ENCODE measurements at regions not wholly inside any gene's neighbourhood (a gene's known extent, or its start where the extent isn't known, plus 50 kb on each side); places are given as distances from the start of the nearest gene placed in this dataset.

DNA sequence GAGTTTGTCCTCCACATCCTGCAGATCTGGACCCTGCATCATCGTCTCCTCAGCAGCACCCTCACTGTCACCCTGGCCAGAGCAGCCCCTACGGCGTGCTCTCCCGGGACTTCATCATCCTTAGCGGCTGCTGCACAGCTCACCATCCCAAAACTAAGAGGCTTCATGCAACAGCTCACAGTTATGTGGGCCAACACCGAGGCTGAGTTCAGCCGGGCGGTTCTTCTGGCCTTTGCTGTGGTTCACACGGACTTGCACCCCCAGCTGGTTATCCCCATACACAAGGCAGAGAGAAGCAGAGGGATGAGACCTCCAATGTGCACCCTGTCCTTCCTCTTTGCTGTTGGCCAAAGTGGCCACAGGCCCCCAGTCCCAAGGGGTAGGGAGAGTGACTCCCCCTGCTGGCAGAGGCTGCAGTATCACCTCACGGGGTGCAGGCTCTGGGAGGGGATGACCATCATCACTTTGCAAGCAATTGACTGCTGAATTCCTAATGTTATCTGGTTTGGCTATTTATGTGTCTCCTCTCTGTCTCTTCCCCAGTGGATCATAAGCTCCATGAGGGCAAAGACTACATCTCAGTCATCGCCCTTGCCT, 276.8 kb downstream of the BRD1 start:
- DNase-seq (ENCODE audit: low spot score), result no peak

GRCh38 chr22:49550141-49550430, 277.6 kb downstream of the BRD1 start:
- no peak for DNase-seq (ENCODE audit: low spot score)

DNA sequence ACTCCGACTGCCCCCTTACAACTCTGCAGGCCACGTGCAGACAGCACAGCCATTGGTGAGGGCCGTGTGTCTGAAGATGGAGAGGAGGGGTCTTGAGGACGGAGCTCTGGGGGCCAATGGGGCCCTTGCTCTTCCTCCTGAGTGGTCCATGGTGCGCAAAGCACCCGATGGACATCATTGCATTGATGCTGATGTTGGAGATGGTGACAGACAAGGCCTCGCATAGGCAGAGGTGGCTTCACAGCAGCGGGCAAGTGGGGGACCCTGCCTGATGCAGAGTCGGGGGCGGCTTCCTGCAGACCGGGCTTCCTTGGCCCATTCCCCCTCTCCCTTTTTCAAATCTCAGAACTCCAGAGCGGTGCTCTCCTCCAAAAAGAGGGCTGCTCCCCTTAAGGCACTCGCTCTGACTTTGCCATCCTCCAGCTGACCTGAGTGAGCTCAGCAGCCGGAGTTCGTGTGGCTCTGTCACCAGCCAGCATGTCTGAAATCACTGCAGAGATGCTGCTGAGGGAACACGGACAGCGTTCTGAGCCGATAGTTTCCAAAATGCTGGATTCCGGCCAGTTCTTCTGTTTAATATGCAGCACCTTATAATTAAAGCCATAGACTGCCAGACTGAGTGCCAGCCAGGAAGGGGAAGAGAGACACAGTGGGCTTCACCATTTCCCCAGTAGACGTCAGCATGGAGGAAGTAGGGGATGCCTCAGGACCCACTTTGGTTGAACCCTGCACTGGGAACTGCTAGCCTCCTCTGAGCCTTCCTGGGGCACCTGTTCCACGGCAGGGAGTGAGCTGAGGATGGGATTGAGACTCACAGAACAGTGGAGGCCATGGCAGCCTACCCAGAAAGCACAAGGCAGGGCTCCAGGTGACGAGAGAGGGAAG, 278.2 kb downstream of the BRD1 start:
- no peak for DNase-seq (ENCODE audit: low spot score)

GRCh38 chr22:49548356-49549202, 279.1 kb downstream of the BRD1 start:
- peak; percentile 69 for DNase-seq (ENCODE audit: low spot score)

GRCh38 chr22:49547751-49548239, 279.9 kb downstream of the BRD1 start:
- DNase-seq (ENCODE audit: low spot score), result peak; percentile 1

DNA sequence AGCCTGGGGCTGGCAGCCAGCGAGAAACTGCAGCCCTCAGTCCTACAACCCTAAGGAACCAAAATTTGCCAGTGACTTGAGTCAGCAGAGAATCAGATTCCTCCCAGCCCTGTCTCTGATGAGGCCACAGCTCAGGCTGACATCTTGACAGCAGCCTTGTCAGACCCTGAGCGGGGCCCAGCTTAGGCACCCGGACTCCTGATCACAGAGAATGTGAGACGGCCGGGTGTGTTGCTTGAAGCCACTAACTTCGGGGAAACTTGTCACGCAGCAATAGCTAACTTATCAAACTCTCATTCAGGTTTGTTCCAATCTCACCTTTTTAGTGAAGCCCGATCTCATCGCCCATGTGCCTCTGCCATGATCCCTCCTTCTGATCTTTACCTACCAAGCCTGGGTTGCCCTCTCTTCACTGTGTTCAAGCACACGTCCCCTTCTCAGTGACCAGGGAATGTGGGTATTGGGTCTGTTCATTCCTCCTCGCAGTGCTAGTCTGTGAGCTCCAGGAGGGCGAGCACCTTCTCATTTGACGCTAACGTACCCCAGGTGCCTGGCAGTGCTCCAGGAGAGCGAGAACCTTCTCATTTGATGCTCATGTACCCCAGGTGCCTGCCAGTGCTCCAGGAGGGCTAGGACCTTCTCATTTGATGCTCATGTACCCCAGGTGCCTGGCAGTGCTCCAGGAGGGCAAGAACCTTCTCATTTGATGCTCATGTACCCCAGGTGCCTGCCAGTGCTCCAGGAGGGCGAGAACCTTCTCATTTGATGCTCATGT, 280.7 kb downstream of the BRD1 start:
- no peak for DNase-seq (ENCODE audit: low spot score)

DNA sequence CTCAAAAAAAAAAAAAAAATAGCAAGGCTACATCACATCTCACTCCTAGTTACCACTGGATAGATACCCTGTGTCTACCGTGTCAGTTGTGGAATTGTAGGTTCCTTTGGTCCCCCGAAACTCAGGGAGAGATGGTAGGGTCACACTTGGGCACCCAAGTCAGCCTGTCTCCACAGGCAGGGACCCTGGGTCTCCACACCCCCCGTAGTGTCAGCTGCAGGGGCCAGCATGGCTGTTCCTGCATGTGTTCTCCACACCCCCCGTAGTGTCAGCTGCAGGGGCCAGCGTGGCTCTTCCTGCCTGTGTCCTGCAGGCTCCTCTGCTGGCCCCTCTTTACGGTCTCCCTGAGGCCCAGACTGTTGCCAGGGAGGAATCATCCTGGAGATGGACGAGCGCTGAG, 282.1 kb downstream of the BRD1 start:
- no peak for DNase-seq (ENCODE audit: low spot score)

GRCh38 chr22:49544286-49544685, 283.4 kb downstream of the BRD1 start:
- DNase-seq (ENCODE audit: low spot score), result no peak

GRCh38 chr22:49543876-49544275, 283.8 kb downstream of the BRD1 start:
- DNase-seq (ENCODE audit: low spot score), result no peak

DNA sequence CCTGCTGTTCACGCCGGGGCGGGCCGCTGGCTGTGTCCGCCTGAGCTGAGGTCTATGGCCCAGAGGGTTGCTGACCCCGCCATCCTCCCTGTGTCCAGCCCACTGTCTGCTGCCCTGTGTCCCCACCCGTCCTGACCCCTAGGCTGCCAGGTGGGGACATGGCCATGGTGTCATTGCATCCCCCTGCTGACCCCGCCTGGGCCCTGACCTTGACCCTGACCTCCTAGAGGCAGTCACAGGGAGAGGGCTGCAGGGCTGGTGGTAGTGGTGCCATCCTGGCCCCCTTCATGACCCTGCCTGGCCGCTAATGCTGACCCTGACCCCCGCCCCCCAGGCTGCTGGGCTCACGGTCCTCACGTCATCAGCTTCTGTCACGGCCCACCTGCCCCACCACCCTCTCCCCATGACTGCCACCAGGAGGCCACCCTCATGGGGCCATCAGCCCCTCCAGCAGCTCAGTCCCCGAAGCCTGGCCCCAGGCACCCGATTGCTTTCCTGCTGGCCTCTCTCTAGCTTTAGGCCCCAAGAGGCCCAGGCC, 285.9 kb downstream of the BRD1 start:
- no peak for DNase-seq (ENCODE audit: low spot score)

GRCh38 chr22:49540913-49541692, 286.6 kb downstream of the BRD1 start:
- no peak for DNase-seq (ENCODE audit: low spot score)

DNA sequence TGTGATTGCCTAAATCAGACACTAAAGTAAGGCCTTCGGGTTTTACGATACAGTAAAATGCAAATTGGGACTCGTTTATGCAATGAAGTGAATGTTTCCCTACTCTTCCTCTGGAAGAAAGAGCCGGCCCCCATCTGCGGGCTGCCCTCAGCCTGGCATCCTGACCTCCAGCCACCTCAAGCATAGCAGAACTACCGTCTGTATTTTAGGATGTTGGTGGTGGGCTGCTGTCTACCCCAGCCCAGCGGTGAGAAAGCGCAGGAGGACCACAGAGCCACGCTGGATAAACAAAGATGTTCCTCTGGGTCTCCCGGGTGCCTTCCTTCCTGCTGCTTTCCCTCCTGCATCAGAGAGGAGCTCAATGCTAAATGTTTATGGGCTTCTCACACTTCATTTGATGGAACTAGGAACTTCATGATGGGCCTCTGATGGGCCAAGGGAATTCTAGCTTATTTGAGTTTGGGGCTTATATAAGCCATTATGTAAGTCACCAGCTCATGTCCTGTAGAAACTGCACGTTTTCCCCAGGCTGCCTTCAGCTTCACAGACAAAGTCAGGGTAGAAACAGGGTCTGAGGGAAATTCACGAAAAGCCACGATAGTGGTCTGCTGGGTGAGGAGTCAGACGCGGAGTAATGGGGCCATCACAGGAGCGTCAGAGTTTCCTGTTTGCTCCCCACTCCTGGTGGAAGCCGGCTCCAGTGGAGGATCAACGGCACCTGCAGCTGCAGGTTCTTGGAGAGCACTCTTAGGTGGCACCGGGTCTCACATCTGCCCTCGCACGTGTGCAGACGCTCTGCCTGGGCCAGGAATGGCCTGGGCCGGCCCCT, 287.4 kb downstream of the BRD1 start:
- no peak for DNase-seq (ENCODE audit: low spot score)

- DNase-seq (ENCODE audit: low spot score), result no peak
These were observed 289.7 kb downstream of the BRD1 start for GRCh38 chr22:49538006-49538405.

GRCh38 chr22:49536571-49537131, 291.0 kb downstream of the BRD1 start:
- DNase-seq (ENCODE audit: low spot score), result no peak

DNA sequence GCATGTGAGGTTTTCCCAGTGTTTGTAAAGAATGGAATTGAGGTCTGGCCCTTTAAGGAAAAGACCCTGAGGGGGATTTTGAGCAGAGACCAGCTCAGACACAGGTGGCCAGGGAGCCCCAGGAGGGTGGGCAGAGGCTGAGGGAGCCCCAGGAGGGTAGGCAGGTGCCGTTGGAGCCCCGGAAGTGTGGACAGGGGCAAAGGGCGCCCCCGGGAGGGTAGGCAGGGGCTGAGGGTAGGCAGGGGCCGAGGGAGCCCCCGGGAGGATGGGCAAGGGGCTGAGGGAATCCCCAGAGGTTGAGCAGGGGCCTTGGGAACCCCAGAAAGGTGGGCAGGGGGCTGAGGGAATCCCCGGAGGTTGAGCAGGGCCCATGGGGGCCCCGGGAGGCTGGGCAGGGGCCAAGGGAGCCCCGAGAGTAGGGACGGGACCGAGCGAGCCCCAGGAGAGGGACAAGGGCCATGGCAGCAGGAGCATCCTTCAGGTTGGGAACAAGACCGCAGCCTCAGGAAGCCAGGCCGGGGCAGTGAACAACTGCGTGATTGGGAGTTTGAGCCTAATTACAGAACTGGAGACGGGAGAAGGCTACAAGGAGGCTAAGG, 292.0 kb downstream of the BRD1 start:
- no peak for DNase-seq (ENCODE audit: low spot score)

DNA sequence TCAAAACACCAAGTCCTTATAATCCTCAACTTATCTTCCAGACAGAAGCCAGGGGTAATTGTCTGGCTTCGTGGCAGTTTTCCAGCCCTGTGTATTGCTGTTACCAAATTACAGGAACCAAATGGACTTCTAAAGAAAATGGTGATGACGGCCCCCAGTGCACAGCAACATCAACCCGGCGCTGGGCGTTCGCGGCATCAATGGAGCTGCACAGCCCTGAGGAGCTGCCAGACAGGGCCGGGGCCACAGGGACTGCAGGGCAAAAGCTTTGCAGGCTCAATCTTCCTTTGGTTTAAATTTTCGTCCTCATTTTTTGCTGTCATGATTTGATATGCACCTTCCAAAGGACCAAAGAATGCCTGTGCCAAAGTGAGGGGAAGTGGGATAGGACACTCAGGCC, 292.5 kb downstream of the BRD1 start:
- DNase-seq (ENCODE audit: low spot score), result no peak

GRCh38 chr22:49534386-49534785, 293.3 kb downstream of the BRD1 start:
- DNase-seq (ENCODE audit: low spot score), result no peak

- no peak for DNase-seq (ENCODE audit: low spot score)
These were observed 293.8 kb downstream of the BRD1 start for GRCh38 chr22:49533886-49534285.

All from HT-29 (cell line).